Cardiac muscle cell (in vitro differentiated cells and primary cell): ENCODE measurements at regions not wholly inside any gene's neighbourhood (a gene's known extent, or its start where the extent isn't known, plus 50 kb on each side); places are given as distances from the start of the nearest gene placed in this dataset.
"Not testable (repeated sequence)": the region's sequence is repeated elsewhere in the genome, so short reads cannot be mapped to it uniquely, and the experiment has no call there.

Experiments
- DNase-seq, 2 donors: peaks; one replicate each; pipeline versions ENCODE4 v3.0.0 to v3.0.0-alpha.2; 2010 to 2017; ENCODE audit warnings: low read depth in 1 of 2, low spot score in 1 of 2
- H3K27ac ChIP-seq: fragments of 200-600 bp; sonication (generic); 2 replicates; pipeline ENCODE4 v1.5.1; 2016
- H3K27me3 ChIP-seq: fragments of 200-600 bp; sonication (generic); 2 replicates; pipeline ENCODE4 v1.6.0; 2016; ENCODE audit warnings: control low read depth
- H3K36me3 ChIP-seq: fragments of 200-600 bp; sonication (generic); 2 replicates; pipeline ENCODE4 v1.5.1; 2016; ENCODE audit warnings: control low read depth
- H3K4me1 ChIP-seq: fragments of 200-600 bp; sonication (generic); 2 replicates; pipeline ENCODE4 v1.8.1; 2017; ENCODE audit warnings: low read depth, mild to moderate bottlenecking, mixed run types
- H3K4me3 ChIP-seq: fragments of 200-600 bp; sonication (generic); 2 replicates; pipeline ENCODE4 v1.5.1; 2016; ENCODE audit warnings: mild to moderate bottlenecking
- H3K9me3 ChIP-seq: fragments of 200-600 bp; sonication (generic); 2 replicates; pipeline ENCODE4 v1.5.1; 2017; ENCODE audit warnings: low read depth, mild to moderate bottlenecking, control low read depth
- CTCF ChIP-seq: IDR thresholded peaks from 2 replicates; pipeline ENCODE4 v1.5.1; 2012; ENCODE audit warnings: low read depth, mild to moderate bottlenecking, low read length

GRCh38 chr20:40274912-40275533 lies 414.0 kb downstream of the MAFB start:
- no peaks in the 10 kb centered on the region for H3K36me3 ChIP-seq
- no peaks in the 10 kb centered on the region for H3K9me3 ChIP-seq
- no peak overlapping the region for H3K4me3 ChIP-seq
- H3K27ac ChIP-seq: no peak overlapping the region
- H3K27me3 ChIP-seq: no peaks in the 10 kb centered on the region
- DNase-seq: no peak
- no peaks in the 10 kb centered on the region for H3K4me1 ChIP-seq
- no peak for TF ChIP-seq CTCF

DNA sequence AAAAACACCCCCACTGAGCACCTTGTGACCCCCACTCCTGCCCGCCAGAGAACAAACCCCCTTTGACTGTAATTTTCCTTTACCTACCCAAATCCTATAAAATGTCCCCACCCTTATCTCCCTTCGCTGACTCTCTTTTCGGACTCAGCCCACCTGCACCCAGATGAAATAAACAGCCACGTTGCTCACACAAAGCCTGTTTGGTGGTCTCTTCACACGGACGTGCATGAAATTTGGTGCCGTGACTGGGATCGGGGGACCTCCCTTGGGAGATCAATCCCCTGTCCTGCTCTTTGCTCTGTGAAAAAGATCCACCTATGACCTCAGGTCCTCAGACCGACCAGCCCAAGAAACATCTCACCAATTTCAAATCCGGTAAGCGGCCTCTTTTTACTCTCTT lies 419.8 kb downstream of the MAFB start:
- not testable (repeated sequence) for H3K36me3 ChIP-seq, H3K27me3 ChIP-seq, DNase-seq, H3K9me3 ChIP-seq, H3K27ac ChIP-seq, H3K4me1 ChIP-seq, H3K4me3 ChIP-seq

- H3K27me3 ChIP-seq: peaks cover 7% of the 10 kb centered on the region
- no peak overlapping the region for H3K27ac ChIP-seq
- no peaks in the 10 kb centered on the region for H3K9me3 ChIP-seq
- no peak for DNase-seq
- H3K4me3 ChIP-seq: no peak overlapping the region
- H3K4me1 ChIP-seq: no peaks in the 10 kb centered on the region
- H3K36me3 ChIP-seq: no peaks in the 10 kb centered on the region
- no peak for TF ChIP-seq CTCF
Observed at GRCh38 chr20:40268321-40269075, 420.5 kb downstream of the MAFB start.

- peaks cover 7% of the 10 kb centered on the region for H3K27me3 ChIP-seq
- TF ChIP-seq CTCF: peak; percentile 63
- H3K4me3 ChIP-seq: no peak overlapping the region
- no peaks in the 10 kb centered on the region for H3K36me3 ChIP-seq
- no peaks in the 10 kb centered on the region for H3K9me3 ChIP-seq
- no peaks in the 10 kb centered on the region for H3K4me1 ChIP-seq
- DNase-seq: peak; percentile 45 to 61
- H3K27ac ChIP-seq: no peak overlapping the region
Observed at GRCh38 chr20:40265825-40266533, 423.1 kb downstream of the MAFB start.

DNA sequence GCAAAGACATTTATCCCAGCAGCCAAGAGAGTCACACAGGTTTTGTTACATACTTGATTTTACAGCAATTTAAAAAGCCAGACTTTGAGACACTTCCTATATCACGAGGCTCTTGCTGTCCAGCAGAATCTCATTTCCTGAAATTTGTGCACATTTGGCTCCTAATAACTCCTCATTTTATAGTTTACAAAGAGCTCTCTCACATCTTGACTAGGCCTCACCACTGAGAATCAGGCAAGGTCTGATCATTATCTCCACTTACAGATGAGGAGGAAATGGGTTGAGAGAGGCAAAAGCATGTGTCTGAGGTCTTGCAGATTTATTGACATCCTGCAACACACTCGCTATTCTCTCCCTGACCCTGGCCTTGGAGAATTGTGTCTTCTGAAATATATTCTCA lies 426.8 kb downstream of the MAFB start:
- Histone ChIP-seq H3K9me3 (no peaks in the 10 kb centered on the region), H3K4me1 (no peaks in the 10 kb centered on the region), H3K4me3 (no peak overlapping the region), H3K27ac (no peak overlapping the region), H3K36me3 (no peaks in the 10 kb centered on the region), H3K27me3 (no peaks in the 10 kb centered on the region)
- no peak for DNase-seq
- TF ChIP-seq CTCF: no peak

DNA sequence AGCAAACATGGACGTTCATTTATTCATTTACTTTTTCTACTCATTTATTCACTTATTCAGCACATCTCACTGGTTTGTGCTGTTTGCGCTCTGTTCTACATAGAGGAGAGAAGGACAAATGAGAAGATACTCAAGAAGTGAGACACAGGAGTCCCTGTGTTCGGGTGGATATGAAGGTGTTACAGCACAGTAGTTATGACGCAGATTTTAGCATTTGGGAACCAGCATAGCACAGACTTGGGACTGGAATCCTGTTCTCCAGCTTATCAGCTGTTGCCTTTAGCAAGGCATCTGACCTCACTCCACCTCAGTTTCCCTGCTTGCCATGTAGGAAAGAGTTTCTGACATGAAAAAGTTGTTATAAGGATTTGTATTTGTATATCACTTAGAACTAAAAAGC lies 430.1 kb downstream of the MAFB start:
- Histone ChIP-seq H3K27ac (no peak overlapping the region), H3K27me3 (no peaks in the 10 kb centered on the region), H3K4me3 (no peak overlapping the region), H3K36me3 (no peaks in the 10 kb centered on the region), H3K4me1 (no peaks in the 10 kb centered on the region), H3K9me3 (no peaks in the 10 kb centered on the region)
- no peak for DNase-seq
- TF ChIP-seq CTCF: no peak
